WI38 (cell line): ENCODE measurements at regions not wholly inside any gene's neighbourhood (a gene's known extent, or its start where the extent isn't known, plus 50 kb on each side); places are given as distances from the start of the nearest gene placed in this dataset.

ENCODE experiments used
- H3K4me3 ChIP-seq: 2 replicates; pipeline ENCODE4 v1.5.1; 2011; ENCODE audit warnings: low read depth, mild to moderate bottlenecking, control low read depth, low read length
- TF ChIP-seq, protein P1 (sequence below): IDR thresholded peaks from 2 replicates; pipeline ENCODE4 v1.5.1; 2012; ENCODE audit warnings: low read depth, mild to moderate bottlenecking, control low read depth, low read length

DNA sequence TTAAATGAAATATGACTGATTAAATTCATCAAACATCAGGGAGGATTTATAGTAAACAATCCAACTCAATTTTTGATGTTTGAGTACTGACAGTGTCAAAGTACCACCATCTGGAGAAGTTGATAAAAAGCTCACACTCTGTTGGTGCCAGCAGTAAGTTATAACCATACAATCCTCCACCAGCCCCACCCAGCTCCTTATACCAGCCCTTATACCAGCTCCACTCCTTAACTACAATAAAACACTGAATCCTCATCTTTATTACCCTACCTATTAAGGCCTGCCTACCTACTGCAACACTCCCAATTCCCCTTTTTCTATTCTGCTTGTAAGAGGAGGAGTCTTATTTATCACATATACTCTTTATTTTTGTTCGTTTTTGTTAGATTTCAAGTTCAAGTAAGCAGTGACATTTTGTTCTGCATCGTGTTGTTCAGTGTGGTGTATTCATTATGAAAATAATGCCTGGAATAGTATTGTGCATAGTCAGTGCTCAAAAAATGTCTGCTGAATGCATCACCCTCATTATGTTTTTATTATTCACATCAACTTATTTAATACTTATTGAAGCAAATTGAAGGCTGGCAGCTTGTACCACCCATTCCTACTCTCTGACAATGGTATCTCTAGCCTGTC is 954.7 kb upstream of the ADGRB3 start:
- TF ChIP-seq, protein P1, sequence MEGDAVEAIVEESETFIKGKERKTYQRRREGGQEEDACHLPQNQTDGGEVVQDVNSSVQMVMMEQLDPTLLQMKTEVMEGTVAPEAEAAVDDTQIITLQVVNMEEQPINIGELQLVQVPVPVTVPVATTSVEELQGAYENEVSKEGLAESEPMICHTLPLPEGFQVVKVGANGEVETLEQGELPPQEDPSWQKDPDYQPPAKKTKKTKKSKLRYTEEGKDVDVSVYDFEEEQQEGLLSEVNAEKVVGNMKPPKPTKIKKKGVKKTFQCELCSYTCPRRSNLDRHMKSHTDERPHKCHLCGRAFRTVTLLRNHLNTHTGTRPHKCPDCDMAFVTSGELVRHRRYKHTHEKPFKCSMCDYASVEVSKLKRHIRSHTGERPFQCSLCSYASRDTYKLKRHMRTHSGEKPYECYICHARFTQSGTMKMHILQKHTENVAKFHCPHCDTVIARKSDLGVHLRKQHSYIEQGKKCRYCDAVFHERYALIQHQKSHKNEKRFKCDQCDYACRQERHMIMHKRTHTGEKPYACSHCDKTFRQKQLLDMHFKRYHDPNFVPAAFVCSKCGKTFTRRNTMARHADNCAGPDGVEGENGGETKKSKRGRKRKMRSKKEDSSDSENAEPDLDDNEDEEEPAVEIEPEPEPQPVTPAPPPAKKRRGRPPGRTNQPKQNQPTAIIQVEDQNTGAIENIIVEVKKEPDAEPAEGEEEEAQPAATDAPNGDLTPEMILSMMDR, result no peak
- no peak overlapping the region for H3K4me3 ChIP-seq

DNA sequence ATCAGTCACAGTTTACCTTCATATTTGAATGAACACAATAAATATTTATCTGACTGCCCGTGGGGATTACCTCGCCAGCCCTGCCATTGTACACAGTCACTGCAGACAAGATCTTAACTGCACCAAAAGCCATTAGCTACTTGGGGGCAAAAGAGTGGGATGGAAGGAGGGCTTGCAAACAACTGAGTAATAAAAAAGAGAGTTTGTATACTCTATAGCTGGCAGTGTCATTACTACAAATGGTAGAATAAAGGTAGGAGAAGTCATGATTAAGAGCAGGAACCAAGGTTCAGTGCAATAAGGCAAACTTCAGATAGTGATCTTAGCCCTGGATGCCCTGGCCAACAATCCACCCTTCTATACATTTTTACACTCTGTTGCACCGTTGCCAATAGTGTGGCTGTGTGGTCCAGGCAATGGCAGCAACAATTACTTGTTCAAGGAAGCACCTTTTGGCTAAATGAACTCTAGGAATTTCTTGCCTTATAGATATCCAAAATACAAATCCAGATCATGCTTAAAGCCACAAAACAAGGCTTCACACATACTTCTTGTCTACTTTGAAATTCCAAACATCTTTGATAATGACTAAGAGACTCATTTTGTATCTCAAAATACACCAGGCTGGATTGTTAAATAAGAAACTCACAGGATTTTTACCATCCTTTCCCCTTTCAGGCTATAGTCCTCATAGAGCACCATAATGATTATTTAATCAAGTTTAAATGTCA is 955.4 kb upstream of the ADGRB3 start:
- H3K4me3 ChIP-seq, result no peak overlapping the region
- TF ChIP-seq, protein P1, result no peak

DNA sequence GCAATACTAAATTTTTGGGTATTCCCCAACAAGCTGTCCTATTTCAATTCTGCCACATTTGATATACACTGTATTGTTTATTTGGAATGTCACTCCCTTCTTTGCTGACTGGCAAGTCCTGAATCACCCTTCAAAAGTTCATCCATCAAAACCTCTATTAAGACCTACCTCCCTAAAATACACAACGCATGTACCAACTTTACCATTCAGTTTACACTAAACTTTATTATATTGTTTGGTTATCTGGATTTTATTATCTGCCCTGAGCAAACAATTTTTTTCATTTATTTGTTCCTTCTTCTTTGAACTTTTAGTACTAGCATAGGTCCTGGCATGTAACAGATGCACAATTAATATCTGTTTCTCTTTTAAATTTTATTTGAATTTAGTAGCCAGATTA is 958.2 kb upstream of the ADGRB3 start:
- no peak overlapping the region for H3K4me3 ChIP-seq
- TF ChIP-seq, protein P1, result no peak

GRCh38 chr6:67667637-67668422 is 967.3 kb upstream of the ADGRB3 start:
- TF ChIP-seq, protein P1, result no peak
- no peak overlapping the region for H3K4me3 ChIP-seq

DNA sequence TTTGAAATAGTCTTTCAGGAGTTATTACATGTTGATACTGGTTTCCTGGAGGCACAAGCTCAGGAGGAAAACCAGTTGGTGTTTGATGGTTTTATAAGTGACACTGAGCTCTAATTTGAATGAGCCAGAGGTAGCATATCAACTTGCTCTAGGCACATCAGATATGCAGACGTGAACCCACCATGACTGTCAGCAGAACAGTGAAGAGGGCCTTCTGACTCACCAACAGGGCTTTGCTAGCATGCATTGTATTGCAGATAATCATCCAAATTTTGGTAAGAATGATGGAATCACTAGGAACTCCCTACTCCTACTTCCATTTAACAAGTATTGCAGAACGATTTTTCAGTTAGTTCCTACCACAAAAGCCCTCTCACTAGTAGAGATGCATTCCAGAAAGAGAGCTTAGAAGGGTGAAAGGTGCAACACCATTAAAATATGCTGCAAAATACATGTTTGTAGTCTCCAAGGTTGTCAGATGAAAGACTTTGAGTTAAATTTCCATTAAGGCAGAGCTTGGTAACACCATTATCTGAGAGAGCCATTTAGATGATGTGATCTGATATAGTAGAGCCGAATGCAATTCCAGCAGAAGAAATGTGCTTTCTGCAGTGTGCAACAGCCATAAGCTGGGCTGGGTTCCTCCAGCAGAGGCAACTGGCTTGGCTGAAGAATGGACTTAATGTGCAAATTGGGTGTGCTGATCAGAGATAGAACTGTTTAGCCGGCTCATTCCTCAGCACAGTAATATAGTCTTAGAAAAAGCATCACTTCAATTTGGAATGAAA is 968.7 kb upstream of the ADGRB3 start:
- TF ChIP-seq, protein P1, result no peak
- no peak overlapping the region for H3K4me3 ChIP-seq

- H3K4me3 ChIP-seq, result no peak overlapping the region
- TF ChIP-seq, protein P1, result no peak
Observed at GRCh38 chr6:67664942-67665341, 970.1 kb upstream of the ADGRB3 start.
